Fibroblast of lung (primary cell): ENCODE measurements at regions not wholly inside any gene's neighbourhood (a gene's known extent, or its start where the extent isn't known, plus 50 kb on each side); places are given as distances from the start of the nearest gene placed in this dataset.

Experiments used
- DNase-seq, 2 donors: peaks; one replicate each; pipeline versions ENCODE4 v3.0.0 to v3.0.0-alpha.2; 2010; ENCODE audit warnings: low read depth in 2 of 2
- H2AFZ ChIP-seq: 2 replicates; pipeline ENCODE4 v1.5.1; 2012; ENCODE audit warnings: low read length, control low read depth, inconsistent platforms
- H3K27ac ChIP-seq: 2 replicates; pipeline ENCODE4 v1.5.1; 2011; ENCODE audit warnings: low read length, control low read depth; ENCODE audit not compliant: insufficient read depth
- H3K27me3 ChIP-seq: 2 replicates; pipeline ENCODE4 v1.5.1; 2011; ENCODE audit warnings: mild to moderate bottlenecking, low read length; ENCODE audit not compliant: control insufficient read depth, insufficient read depth
- H3K36me3 ChIP-seq: 2 replicates; pipeline ENCODE4 v1.5.1; 2011; ENCODE audit warnings: low read length; ENCODE audit not compliant: control insufficient read depth, insufficient read depth
- H3K4me1 ChIP-seq: 2 replicates; pipeline ENCODE4 v1.5.1; 2011; ENCODE audit warnings: low read length; ENCODE audit not compliant: control insufficient read depth, insufficient read depth; ENCODE audit errors: extremely low read depth
- H3K4me2 ChIP-seq: 2 replicates; pipeline ENCODE4 v1.5.1; 2011; ENCODE audit warnings: low read length, control low read depth; ENCODE audit not compliant: insufficient read depth; ENCODE audit errors: extremely low read depth
- H3K4me3 ChIP-seq, 4 experiments: fragments of 200-600 bp in 1 of 4; sonication (generic) in 1 of 4; replicated peaks in 1 of 4; 2 replicates each; pipeline ENCODE4 v1.5.1; 2011 to 2016; ENCODE audit warnings: low read length in 4 of 4, low read depth in 3 of 4, mild to moderate bottlenecking in 3 of 4, control low read depth in 2 of 4, inconsistent platforms in 1 of 4, mixed read lengths in 1 of 4; ENCODE audit not compliant: insufficient read depth in 1 of 4; ENCODE audit errors: control extremely low read depth in 1 of 4
- H3K79me2 ChIP-seq: 2 replicates; pipeline ENCODE4 v1.5.1; 2012; ENCODE audit warnings: mild to moderate bottlenecking, low read length, inconsistent platforms; ENCODE audit not compliant: control insufficient read depth, insufficient read depth
- H3K9ac ChIP-seq: 2 replicates; pipeline ENCODE4 v1.5.1; 2011; ENCODE audit warnings: mild to moderate bottlenecking, low read length, control low read depth; ENCODE audit not compliant: insufficient read depth
- H3K9me3 ChIP-seq: 2 replicates; pipeline ENCODE4 v1.5.1; 2012; ENCODE audit warnings: low read depth, low read length; ENCODE audit not compliant: control insufficient read depth, insufficient read depth
- H4K20me1 ChIP-seq: 2 replicates; pipeline ENCODE4 v1.5.1; 2011; ENCODE audit warnings: low read length; ENCODE audit not compliant: control insufficient read depth, insufficient read depth; ENCODE audit errors: extremely low read depth
- CTCF ChIP-seq, 2 donors: IDR thresholded peaks in 1 of 2; conservative IDR thresholded peaks in 1 of 2; 1 replicate in 1 of 2; 2 replicates in 1 of 2; pipeline ENCODE4 v1.5.1; 2011 to 2012; ENCODE audit warnings: low read length in 2 of 2, control low read depth in 1 of 2, inconsistent platforms in 1 of 2, low read depth in 1 of 2, mild to moderate bottlenecking in 1 of 2
- EZH2 ChIP-seq: IDR thresholded peaks from 2 replicates; pipeline ENCODE4 v1.5.1; 2012; ENCODE audit warnings: low read length, control low read depth, mild to moderate bottlenecking; ENCODE audit errors: missing control alignments

- Histone ChIP-seq H4K20me1 (no peaks in the 10 kb centered on the region), H3K4me3 (no peak overlapping the region), H2AFZ (no peak overlapping the region), H3K9me3 (no peaks in the 10 kb centered on the region), H3K9ac (no peak overlapping the region), H3K36me3 (no peaks in the 10 kb centered on the region), H3K79me2 (no peaks in the 10 kb centered on the region), H3K4me1 (no peaks in the 10 kb centered on the region), H3K4me2 (no peak overlapping the region), H3K27me3 (no peaks in the 10 kb centered on the region), H3K27ac (no peak overlapping the region)
- DNase-seq = peak; percentile 13 to 22
- TF ChIP-seq CTCF (conservative IDR thresholded peaks at IDR 0.05 in 1 of 2, IDR thresholded peaks at IDR 0.05 in 1 of 2; ENCODE audit: low read depth in 1 of 2, low read length in 2 of 2) = no peak
These were observed 98.3 kb downstream of the MEX3B start for GRCh38 chr15:81947548-81947947.

- Histone ChIP-seq H2AFZ (no peak overlapping the region), H3K4me1 (no peaks in the 10 kb centered on the region), H4K20me1 (no peaks in the 10 kb centered on the region), H3K4me2 (no peak overlapping the region), H3K79me2 (no peaks in the 10 kb centered on the region), H3K9me3 (no peaks in the 10 kb centered on the region), H3K9ac (no peak overlapping the region), H3K4me3 (no peak overlapping the region), H3K27me3 (no peaks in the 10 kb centered on the region), H3K27ac (no peak overlapping the region), H3K36me3 (no peaks in the 10 kb centered on the region)
- TF ChIP-seq CTCF (conservative IDR thresholded peaks at IDR 0.05 in 1 of 2, IDR thresholded peaks at IDR 0.05 in 1 of 2; ENCODE audit: low read depth in 1 of 2, low read length in 2 of 2) = no peak
- TF ChIP-seq EZH2 = no peak
- DNase-seq = no peak
These were observed 100.7 kb downstream of the MEX3B start for GRCh38 chr15:81945014-81945615.

DNA sequence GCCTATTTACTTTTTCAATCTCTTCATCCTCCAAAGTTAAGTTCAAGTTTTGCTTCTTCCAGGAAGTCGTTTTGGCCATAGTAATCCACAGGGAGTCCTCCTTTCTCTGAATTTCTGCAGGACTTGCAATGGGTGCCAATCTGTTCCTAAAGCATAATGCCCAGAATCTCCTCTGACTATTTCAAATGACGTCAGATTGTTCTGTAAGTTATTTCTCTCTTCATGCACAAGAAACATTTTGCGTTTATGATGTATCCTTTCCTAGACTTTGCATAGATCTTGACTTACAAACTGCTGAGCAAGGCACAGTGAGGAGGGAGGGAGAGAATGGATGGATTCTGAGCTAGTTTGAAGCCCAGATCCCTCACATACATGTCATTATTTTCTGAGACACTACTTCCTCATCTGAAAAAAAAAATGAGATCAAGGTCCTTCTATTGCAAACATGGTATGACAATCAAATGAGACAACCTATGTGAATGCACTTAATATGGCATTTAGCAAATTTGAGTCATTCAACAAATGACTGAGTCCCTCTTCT, 103.1 kb downstream of the MEX3B start:
- Histone ChIP-seq H3K4me1 (no peaks in the 10 kb centered on the region), H3K9me3 (no peaks in the 10 kb centered on the region), H3K4me3 (no peak overlapping the region), H3K79me2 (no peaks in the 10 kb centered on the region), H3K36me3 (no peaks in the 10 kb centered on the region), H3K9ac (no peak overlapping the region), H3K4me2 (no peak overlapping the region), H3K27ac (no peak overlapping the region), H2AFZ (no peak overlapping the region), H4K20me1 (no peaks in the 10 kb centered on the region), H3K27me3 (no peaks in the 10 kb centered on the region)
- TF ChIP-seq CTCF (conservative IDR thresholded peaks at IDR 0.05 in 1 of 2, IDR thresholded peaks at IDR 0.05 in 1 of 2; ENCODE audit: low read depth in 1 of 2, low read length in 2 of 2) = no peak
- no peak for TF ChIP-seq EZH2
- DNase-seq = no peak
